ENCODE measurements at regions not wholly inside any gene's neighbourhood (a gene's known extent, or its start where the extent isn't known, plus 50 kb on each side); places are given as distances from the start of the nearest gene placed in this dataset.

GRCh38 chr4:165592386-165592785 is 213.6 kb downstream of the CPE start:
- H3K27ac ChIP-seq (ENCODE audit: low read depth, low read length), result no peak overlapping the region

More at GRCh38 chr4:165592386-165592785, 213.6 kb downstream of the CPE start:
- no peaks in the 10 kb centered on the region for H3K36me3 ChIP-seq (ENCODE audit: control insufficient read depth in 1 of 2, insufficient read depth in 2 of 2, low read length in 2 of 2)
- H3K4me1 ChIP-seq (ENCODE audit: control insufficient read depth in 1 of 2, insufficient read depth in 2 of 2, low read length in 2 of 2), result no peaks in the 10 kb centered on the region
- ATAC-seq (no peak), DNase-seq (ENCODE audit: low read depth, low spot score) (no peak)
- ChIA-PET RAD21 (ENCODE audit: low non-redundant PET in 1 of 2, low total read pairs in 2 of 2, uncharacterized antibody in 2 of 2, unreplicated experiment in 2 of 2) (no interaction called here), POLR2A (no interaction called here), CTCF (no interaction called here)
- H3K9me3 ChIP-seq (ENCODE audit: control insufficient read depth in 1 of 2, insufficient read depth in 1 of 2, low read depth in 1 of 2, low read length in 2 of 2), result no peaks in the 10 kb centered on the region
- H4K20me1 ChIP-seq (ENCODE audit: insufficient read depth), result no peaks in the 10 kb centered on the region
- TF ChIP-seq EGR1 (IDR thresholded peaks at IDR 0.05; ENCODE audit: low read depth) (no peak), RAD21 (IDR thresholded peaks at IDR 0.05; ENCODE audit: low read depth) (no peak), ZNF274 (IDR thresholded peaks at IDR 0.05; ENCODE audit: low read depth, low read length) (no peak), EZH2 (IDR thresholded peaks at IDR 0.05) (no peak), SRF (IDR thresholded peaks at IDR 0.05; ENCODE audit: low read depth) (no peak), TCF7L2 (IDR thresholded peaks at IDR 0.05; ENCODE audit: borderline replicate concordance, extremely low read depth, insufficient read depth, insufficient read length) (no peak), FOSL1 (IDR thresholded peaks at IDR 0.05; ENCODE audit: low read depth) (no peak), ZBTB33 (IDR thresholded peaks at IDR 0.05; ENCODE audit: extremely low read depth, insufficient replicate concordance, low read length) (no peak), EZH2phosphoT487 (IDR thresholded peaks at IDR 0.05; ENCODE audit: borderline replicate concordance) (no peak)
- H3K4me3 ChIP-seq (replicated peaks in 1 of 2; ENCODE audit: low read depth in 1 of 2, low read length in 2 of 2), result no peak overlapping the region
- no peak overlapping the region for H3K4me2 ChIP-seq (ENCODE audit: low read length)
- no TSS peak for BruUV-seq (replicated peaks)
- no peaks in the 10 kb centered on the region for H3K27me3 ChIP-seq (ENCODE audit: insufficient read depth, low read length)
- no peaks in the 10 kb centered on the region for H3K9me2 ChIP-seq (ENCODE audit: insufficient read depth)
- no peak overlapping the region for H2AFZ ChIP-seq (ENCODE audit: low read depth, low read length, poor library complexity, severe bottlenecking)
- no peak overlapping the region for H3K9ac ChIP-seq (ENCODE audit: low read length)
- intact Hi-C loops (cut with micrococcal nuclease), result no loop called here
- no peaks in the 10 kb centered on the region for H3K79me2 ChIP-seq (ENCODE audit: insufficient read depth, low read length)
